SK-N-MC (cell line): ENCODE measurements at regions not wholly inside any gene's neighbourhood (a gene's known extent, or its start where the extent isn't known, plus 50 kb on each side); places are given as distances from the start of the nearest gene placed in this dataset.

ENCODE experiments used
- EZH2 ChIP-seq: fragments of 200-600 bp; sonication (generic); IDR thresholded peaks from one replicate; pipeline ENCODE4 v1.6.1; 2017; ENCODE audit warnings: antibody characterized with exemption
- FOXP2 ChIP-seq: optimal IDR thresholded peaks from 2 replicates; pipeline ENCODE3; 2011; ENCODE audit warnings: mild to moderate bottlenecking, moderate library complexity; ENCODE audit not compliant: insufficient read depth; ENCODE audit errors: extremely low read length, control extremely low read depth
- POLR2AphosphoS5 ChIP-seq: IDR thresholded peaks from 2 replicates; pipeline ENCODE4 v1.6.1; 2012; ENCODE audit warnings: mild to moderate bottlenecking, low read depth, low read length, borderline replicate concordance

DNA sequence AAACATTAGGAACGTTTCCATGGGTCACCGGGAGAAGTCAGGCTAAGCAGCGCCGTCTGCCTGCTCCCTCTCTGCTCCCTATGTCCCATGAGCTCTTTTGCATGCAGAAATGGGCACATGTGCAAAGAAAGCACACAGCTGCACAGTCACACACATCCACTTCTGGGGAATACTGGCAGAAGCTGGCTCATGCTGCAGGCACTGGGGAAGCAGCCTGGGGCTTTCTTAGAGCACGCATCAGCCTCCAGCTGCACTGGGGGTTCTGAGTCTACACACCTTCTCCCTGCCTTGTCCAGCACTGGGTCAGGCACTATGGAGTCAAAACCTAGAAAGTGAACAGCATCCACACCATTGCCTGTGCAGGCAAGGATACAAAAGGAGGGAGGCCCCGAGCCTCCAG, 76.1 kb upstream of the FOXQ1 start:
- TF ChIP-seq EZH2 (no peak), FOXP2 (no peak), POLR2AphosphoS5 (no peak)
